HG03469 (cell line): ENCODE measurements at regions not wholly inside any gene's neighbourhood (a gene's known extent, or its start where the extent isn't known, plus 50 kb on each side); places are given as distances from the start of the nearest gene placed in this dataset.
"Not testable (repeated sequence)": the region's sequence is repeated elsewhere in the genome, so short reads cannot be mapped to it uniquely, and the experiment has no call there.

ENCODE experiments used
- ATAC-seq: cut with Tn5 transposase; IDR thresholded peaks from one replicate; pipeline ENCODE4 v1.9.1; 2021; ENCODE audit warnings: mild to moderate bottlenecking, moderate library complexity, moderate number of reproducible peaks; ENCODE audit not compliant: unreplicated experiment

- no peak for ATAC-seq
These were observed 529.5 kb downstream of the NTRK3 start for GRCh38 chr15:87727073-87727472.

- ATAC-seq: no peak
These were observed 532.2 kb downstream of the NTRK3 start for GRCh38 chr15:87724330-87724729.

- no peak for ATAC-seq
These were observed 533.4 kb downstream of the NTRK3 start for GRCh38 chr15:87722941-87723691.

GRCh38 chr15:87720235-87720634 lies 536.3 kb downstream of the NTRK3 start:
- ATAC-seq: no peak

- ATAC-seq: no peak
These were observed 540.1 kb downstream of the NTRK3 start for GRCh38 chr15:87716422-87716821.

GRCh38 chr15:87715252-87715651 lies 541.3 kb downstream of the NTRK3 start:
- no peak for ATAC-seq

- no peak for ATAC-seq
These were observed 543.1 kb downstream of the NTRK3 start for GRCh38 chr15:87713475-87713879.

- ATAC-seq: no peak
These were observed 544.3 kb downstream of the NTRK3 start for GRCh38 chr15:87712211-87712610.

GRCh38 chr15:87711026-87711425 lies 545.5 kb downstream of the NTRK3 start:
- no peak for ATAC-seq

GRCh38 chr15:87710406-87710805 lies 546.1 kb downstream of the NTRK3 start:
- ATAC-seq: no peak

- no peak for ATAC-seq
These were observed 548.9 kb downstream of the NTRK3 start for GRCh38 chr15:87707566-87708130.

GRCh38 chr15:87707071-87707470 lies 549.5 kb downstream of the NTRK3 start:
- ATAC-seq: no peak

- ATAC-seq: no peak
These were observed 550.5 kb downstream of the NTRK3 start for GRCh38 chr15:87706001-87706400.

- no peak for ATAC-seq
These were observed 552.3 kb downstream of the NTRK3 start for GRCh38 chr15:87704276-87704675.

- ATAC-seq: no peak
These were observed 553.0 kb downstream of the NTRK3 start for GRCh38 chr15:87703327-87704111.

- no peak for ATAC-seq
These were observed 554.3 kb downstream of the NTRK3 start for GRCh38 chr15:87702270-87702669.

- ATAC-seq: not testable (repeated sequence)
These were observed 558.1 kb downstream of the NTRK3 start for GRCh38 chr15:87698467-87698866.

GRCh38 chr15:87689716-87690115 lies 566.8 kb downstream of the NTRK3 start:
- ATAC-seq: no peak

- no peak for ATAC-seq
These were observed 569.0 kb downstream of the NTRK3 start for GRCh38 chr15:87687523-87687870.

- no peak for ATAC-seq
These were observed 569.6 kb downstream of the NTRK3 start for GRCh38 chr15:87686841-87687522.

GRCh38 chr15:87686339-87686738 lies 570.2 kb downstream of the NTRK3 start:
- no peak for ATAC-seq
